Muscle of leg (tissue), 3 donors: ENCODE measurements at regions not wholly inside any gene's neighbourhood (a gene's known extent, or its start where the extent isn't known, plus 50 kb on each side); places are given as distances from the start of the nearest gene placed in this dataset.

Experiments used
- DNase-seq: peaks from one replicate; pipeline ENCODE4 v3.0.0; 2013
- H3K27ac ChIP-seq: one replicate; pipeline ENCODE4 v1.5.1; 2013; ENCODE audit warnings: mild to moderate bottlenecking, low read length, control low read depth
- H3K27me3 ChIP-seq: one replicate; pipeline ENCODE4 v1.6.1; 2013; ENCODE audit warnings: low read length; ENCODE audit not compliant: control insufficient read depth, insufficient read depth
- H3K36me3 ChIP-seq: one replicate; pipeline ENCODE4 v1.6.1; 2013; ENCODE audit warnings: low read length; ENCODE audit not compliant: control insufficient read depth, insufficient read depth
- H3K4me1 ChIP-seq: one replicate; pipeline ENCODE4 v1.6.1; 2013; ENCODE audit warnings: low read length; ENCODE audit not compliant: control insufficient read depth, insufficient read depth
- H3K4me3 ChIP-seq: one replicate; pipeline ENCODE4 v1.5.1; 2013; ENCODE audit warnings: low read length, control low read depth
- H3K9me3 ChIP-seq: replicated peaks from 2 replicates; pipeline ENCODE4 v1.6.1; 2013; ENCODE audit warnings: low read depth, low read length; ENCODE audit not compliant: control insufficient read depth
- WGBS: methylation state at CpG from one replicate; pipeline ENCODE4 v1.1.5; 2013; ENCODE audit warnings: missing lambda C conversion rate; ENCODE audit not compliant: insufficient coverage; 5-methylcytosine and 5-hydroxymethylcytosine counted together

DNA sequence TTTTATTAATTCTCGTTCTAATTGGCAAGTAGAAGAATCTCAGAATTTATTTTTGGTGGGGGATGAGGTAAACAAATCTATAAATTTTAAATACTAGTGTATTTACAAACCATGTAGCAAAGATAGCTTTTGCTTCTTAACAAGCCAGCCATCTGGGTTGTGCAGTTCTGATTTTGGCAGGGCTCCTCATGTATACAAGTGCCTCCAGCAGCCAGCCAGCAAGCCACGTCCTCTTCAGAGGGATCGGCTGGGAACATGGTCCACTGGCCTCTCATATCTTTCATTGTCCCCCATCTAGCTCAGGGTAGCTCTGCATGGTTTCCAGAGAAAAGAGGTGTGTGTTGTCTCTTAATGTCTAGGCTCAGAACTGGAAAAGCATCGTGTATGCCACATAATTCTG, 659.1 kb downstream of the MRPL39 start:
- Histone ChIP-seq H3K27ac (no peak overlapping the region), H3K9me3 (no peaks in the 10 kb centered on the region), H3K27me3 (no peaks in the 10 kb centered on the region), H3K4me3 (no peak overlapping the region), H3K4me1 (no peaks in the 10 kb centered on the region), H3K36me3 (no peaks in the 10 kb centered on the region)
- peak; percentile 13 for DNase-seq
- WGBS = no CpG with 5 or more reads among the region's 4 CpGs

DNA sequence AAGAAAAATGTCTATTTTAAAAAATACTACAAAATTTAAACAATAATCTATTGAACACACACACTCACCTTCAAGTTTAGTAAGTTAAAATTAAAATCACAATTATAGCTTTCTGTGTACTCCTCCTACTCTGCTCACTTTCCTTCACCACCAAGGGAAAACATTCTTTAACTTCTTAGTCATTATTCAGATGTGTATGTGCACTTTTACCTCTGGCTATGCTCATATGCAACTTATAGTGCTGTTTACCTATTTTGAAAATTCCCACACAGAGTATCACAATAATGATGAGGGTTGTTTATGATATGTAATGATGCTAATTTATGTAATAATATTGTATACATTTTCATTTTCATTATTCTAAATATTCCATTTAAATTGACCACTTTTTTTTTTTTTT, 661.4 kb downstream of the MRPL39 start:
- H3K4me3 ChIP-seq = no peak overlapping the region
- H3K4me1 ChIP-seq = no peaks in the 10 kb centered on the region
- H3K36me3 ChIP-seq = no peaks in the 10 kb centered on the region
- DNase-seq = no peak
- H3K27me3 ChIP-seq = no peaks in the 10 kb centered on the region
- no peaks in the 10 kb centered on the region for H3K9me3 ChIP-seq
- H3K27ac ChIP-seq = no peak overlapping the region

DNA sequence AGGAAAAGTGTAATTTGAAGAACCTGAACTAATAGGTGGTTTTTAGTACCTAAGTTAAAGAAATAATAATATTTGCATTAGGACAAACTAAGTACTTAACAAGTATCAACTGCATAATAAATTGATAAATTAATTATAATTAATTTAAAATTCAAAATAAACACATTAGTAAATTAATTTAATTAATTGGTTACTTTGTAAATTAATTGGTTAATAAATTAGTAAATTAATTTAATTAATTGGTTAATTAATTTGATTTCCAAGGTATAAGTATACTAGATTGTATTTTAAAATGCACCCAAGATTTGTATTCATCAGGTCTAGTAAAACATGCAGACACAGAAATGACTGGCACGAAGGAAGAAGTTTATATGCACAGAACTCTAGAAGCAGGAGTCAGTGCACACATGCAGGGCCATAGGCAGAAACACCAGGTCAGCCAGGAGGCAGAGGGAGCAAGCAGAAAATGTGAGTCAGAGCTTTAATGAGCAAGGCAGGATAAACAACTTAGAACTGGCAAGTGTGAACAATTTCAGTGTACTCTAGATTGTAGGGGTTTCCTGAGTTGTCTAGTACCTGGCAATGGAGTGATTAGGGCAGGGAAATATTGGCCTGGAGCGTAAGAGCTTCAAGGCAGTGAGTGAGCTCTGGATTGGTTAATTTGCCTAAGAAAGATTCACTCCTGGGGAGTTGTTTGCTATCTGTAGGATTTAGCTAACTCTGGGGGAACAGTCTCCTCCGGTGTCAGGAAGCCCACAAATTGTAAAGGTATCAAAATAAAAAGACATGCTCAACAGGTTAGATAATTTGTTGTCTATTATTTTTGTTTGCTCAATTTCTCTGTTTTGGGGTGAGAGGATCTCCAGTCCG, 665.7 kb downstream of the MRPL39 start:
- DNase-seq = peak; percentile 28
- H3K4me1 ChIP-seq = no peaks in the 10 kb centered on the region
- 80% methylated on average over 2 of the region's 4 CpGs for WGBS

DNA sequence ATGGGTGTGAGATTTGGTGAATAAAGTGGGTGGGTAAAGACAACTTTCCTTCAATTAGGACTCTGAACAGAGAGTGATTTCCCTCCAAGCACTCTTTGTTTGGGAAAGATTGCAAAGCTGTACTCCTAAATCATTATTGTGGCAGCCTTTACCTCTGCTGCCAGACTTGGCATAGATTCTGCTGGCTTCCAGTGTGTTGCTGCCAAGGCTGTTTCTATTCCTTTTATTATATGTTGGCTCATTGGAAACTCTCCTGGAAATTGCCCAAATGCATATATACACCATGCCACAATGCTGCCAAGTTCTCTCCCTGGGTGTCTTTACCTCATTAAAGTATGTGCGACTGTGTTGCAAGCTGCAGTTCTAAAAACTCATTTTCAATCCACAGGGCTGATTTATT, 668.0 kb downstream of the MRPL39 start:
- DNase-seq = peak; percentile 12
- Histone ChIP-seq H3K36me3 (no peaks in the 10 kb centered on the region), H3K4me3 (no peak overlapping the region), H3K27me3 (no peaks in the 10 kb centered on the region), H3K4me1 (no peaks in the 10 kb centered on the region), H3K9me3 (no peaks in the 10 kb centered on the region), H3K27ac (no peak overlapping the region)
- WGBS = 50% methylated on average over 1 of the region's 1 CpG

More for the DNA sequence above, 665.7 kb downstream of the MRPL39 start:
- H3K36me3 ChIP-seq = no peaks in the 10 kb centered on the region
- H3K4me3 ChIP-seq = no peak overlapping the region
- no peaks in the 10 kb centered on the region for H3K9me3 ChIP-seq
- H3K27ac ChIP-seq = no peak overlapping the region
- no peaks in the 10 kb centered on the region for H3K27me3 ChIP-seq

DNA sequence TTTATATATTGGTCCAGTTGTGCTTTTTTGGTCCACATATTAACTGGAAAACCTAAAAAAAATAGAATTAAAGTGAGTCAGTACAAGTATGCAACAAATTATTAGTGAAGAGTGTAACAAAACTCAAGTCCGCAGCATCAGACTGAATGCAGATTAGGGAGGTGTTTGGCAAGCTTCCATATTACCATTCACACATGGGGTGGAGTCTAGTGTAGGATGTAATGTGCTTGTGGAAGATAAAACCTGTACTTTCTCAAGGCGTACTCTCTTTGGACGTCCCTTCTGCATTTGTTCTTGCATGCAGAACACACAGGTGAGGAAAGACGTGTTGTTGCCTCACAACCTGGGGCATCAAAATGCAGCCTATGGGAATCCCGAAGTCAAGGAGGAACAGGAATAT, 668.7 kb downstream of the MRPL39 start:
- Histone ChIP-seq H3K36me3 (no peaks in the 10 kb centered on the region), H3K4me3 (no peak overlapping the region), H3K9me3 (no peaks in the 10 kb centered on the region), H3K27ac (no peak overlapping the region), H3K27me3 (no peaks in the 10 kb centered on the region), H3K4me1 (no peaks in the 10 kb centered on the region)
- no peak for DNase-seq
- WGBS = 80% methylated on average over 1 of the region's 5 CpGs

DNA sequence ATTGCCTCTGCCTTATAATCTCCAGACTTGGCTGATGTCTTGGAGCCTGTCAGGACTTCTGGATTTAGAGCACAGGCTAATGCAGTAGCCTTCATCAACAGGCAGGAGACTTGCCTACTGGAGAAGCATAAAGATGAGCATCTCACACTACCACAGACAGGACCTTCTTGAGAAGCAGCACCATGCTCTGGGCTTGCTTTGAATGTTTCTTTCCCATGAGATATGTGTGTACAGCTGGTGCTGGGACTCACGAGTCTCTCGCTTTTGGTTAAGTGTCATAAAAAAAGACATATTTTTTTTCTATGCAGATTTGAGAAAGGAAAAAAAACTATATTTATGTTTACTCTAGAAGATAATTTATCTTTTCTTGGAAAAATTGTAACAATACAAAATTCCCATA, 671.3 kb downstream of the MRPL39 start:
- Histone ChIP-seq H3K4me3 (no peak overlapping the region), H3K9me3 (no peaks in the 10 kb centered on the region), H3K36me3 (no peaks in the 10 kb centered on the region), H3K27ac (no peak overlapping the region), H3K27me3 (no peaks in the 10 kb centered on the region), H3K4me1 (no peaks in the 10 kb centered on the region)
- WGBS = no CpG with 5 or more reads among the region's 2 CpGs
- DNase-seq = no peak

DNA sequence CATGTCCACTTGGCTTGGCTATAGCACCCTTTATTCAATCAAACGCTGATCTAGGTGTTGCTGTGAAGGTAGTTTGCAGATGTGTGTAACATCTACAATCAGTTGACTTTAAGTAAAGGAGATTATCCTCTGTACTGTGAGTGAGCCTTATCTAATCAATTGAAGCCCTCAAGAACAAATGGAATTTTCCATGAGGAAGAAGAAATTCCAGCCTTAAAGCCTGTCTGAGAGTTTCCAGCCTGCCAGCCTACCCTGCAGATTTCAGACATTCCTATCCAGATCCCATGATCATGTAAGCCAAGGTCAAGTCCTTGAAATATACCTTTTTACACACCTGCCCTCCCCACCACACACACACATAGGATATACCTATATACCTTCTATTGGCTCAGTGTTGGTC, 696.7 kb downstream of the MRPL39 start:
- no peak for DNase-seq
- no peaks in the 10 kb centered on the region for H3K27me3 ChIP-seq
- H3K36me3 ChIP-seq = no peaks in the 10 kb centered on the region
- no peaks in the 10 kb centered on the region for H3K9me3 ChIP-seq
- no peak overlapping the region for H3K27ac ChIP-seq
- no CpG with 5 or more reads among the region's 1 CpG for WGBS
- H3K4me3 ChIP-seq = no peak overlapping the region
- no peaks in the 10 kb centered on the region for H3K4me1 ChIP-seq

DNA sequence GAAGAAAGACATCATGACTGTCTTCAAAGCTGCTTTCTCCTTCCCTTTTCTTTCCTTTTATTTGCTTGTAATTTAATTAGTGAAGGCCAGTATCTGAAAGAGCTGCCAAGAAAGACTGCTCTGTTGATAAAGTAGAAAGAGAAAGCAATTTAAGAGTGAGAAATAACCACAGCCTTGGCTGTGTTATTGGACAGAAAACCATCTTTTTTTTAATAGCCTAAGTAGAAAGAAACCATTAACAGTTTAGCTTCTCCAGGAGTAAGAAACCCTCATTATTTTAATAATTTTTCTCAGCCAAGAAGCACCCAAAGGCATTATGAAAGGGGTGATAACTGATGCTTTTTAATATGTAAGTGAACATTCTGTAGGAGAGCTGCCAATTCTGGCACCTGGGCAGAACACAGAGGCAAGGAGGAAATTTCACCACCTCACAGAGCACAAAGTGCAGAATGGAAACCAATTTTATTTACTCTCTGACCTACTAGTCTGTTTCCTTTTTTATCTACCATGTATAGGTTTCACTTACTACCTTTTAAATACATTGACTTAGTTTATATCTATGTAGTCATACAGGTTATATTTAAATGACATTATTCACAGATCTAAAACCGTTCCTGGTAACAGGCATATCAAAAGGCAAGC, 703.2 kb downstream of the MRPL39 start:
- Histone ChIP-seq H3K4me1 (no peaks in the 10 kb centered on the region), H3K9me3 (no peaks in the 10 kb centered on the region), H3K27me3 (no peaks in the 10 kb centered on the region), H3K27ac (no peak overlapping the region), H3K36me3 (no peaks in the 10 kb centered on the region), H3K4me3 (no peak overlapping the region)
- no CpG with 5 or more reads among the region's 1 CpG for WGBS
- no peak for DNase-seq

DNA sequence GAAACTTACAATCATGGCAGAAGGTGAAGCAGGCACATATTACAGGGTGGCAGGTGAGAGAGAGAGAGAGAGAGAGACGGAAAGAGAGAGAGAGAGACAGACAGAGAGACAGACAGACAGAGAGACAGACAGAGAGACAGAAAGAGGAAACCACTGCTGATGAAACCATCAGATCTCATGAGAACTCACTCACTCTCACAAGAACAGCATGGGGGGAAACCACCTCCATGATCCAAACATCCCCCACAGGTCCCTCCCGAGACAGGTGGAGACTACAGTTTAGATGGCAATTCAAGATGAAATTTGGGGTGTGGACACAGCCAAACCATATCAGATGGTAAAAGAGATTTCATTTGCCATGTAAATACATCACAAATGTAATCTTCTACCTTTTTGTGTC, 708.1 kb downstream of the MRPL39 start:
- Histone ChIP-seq H3K27me3 (no peaks in the 10 kb centered on the region), H3K36me3 (no peaks in the 10 kb centered on the region), H3K27ac (no peak overlapping the region), H3K4me1 (no peaks in the 10 kb centered on the region), H3K9me3 (no peaks in the 10 kb centered on the region), H3K4me3 (no peak overlapping the region)
- DNase-seq = no peak
- no CpG with 5 or more reads among the region's 2 CpGs for WGBS

DNA sequence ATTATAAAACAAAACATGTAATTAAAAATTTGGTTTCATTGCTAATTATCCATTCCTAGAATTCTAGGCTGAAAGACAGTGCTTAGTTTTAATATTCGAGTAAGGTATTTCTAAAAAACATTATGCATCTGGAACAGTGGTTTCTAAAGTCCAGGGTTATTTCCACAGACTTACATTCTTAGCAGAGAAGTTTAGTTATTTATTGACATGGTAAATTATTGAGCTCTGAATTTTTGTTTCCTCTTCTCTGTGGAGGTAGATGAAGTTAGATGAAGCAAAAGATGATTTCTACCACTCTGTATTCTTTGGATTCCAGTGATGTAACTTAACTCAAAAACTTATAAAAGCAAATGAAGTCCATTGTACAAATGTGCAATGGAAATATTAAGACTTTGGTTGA, 709.4 kb downstream of the MRPL39 start:
- DNase-seq = no peak
- Histone ChIP-seq H3K4me1 (no peaks in the 10 kb centered on the region), H3K9me3 (no peaks in the 10 kb centered on the region), H3K27me3 (no peaks in the 10 kb centered on the region), H3K27ac (no peak overlapping the region), H3K36me3 (no peaks in the 10 kb centered on the region), H3K4me3 (no peak overlapping the region)
- WGBS = no CpG with 5 or more reads among the region's 1 CpG
